CD14-positive monocyte (primary cell): ENCODE measurements at regions not wholly inside any gene's neighbourhood (a gene's known extent, or its start where the extent isn't known, plus 50 kb on each side); places are given as distances from the start of the nearest gene placed in this dataset.
A peak's percentile ranks its signal among the peaks of the same experiment; 100 is the strongest.

Experiments used
- DNase-seq, 3 donors: peaks; one replicate each; pipeline ENCODE4 v3.0.0-alpha.2; 2011 to 2022
- H2AFZ ChIP-seq: 2 replicates; pipeline ENCODE4 v1.6.0; 2012; ENCODE audit warnings: mild to moderate bottlenecking, low read depth, low read length, inconsistent platforms; ENCODE audit not compliant: insufficient read depth, poor library complexity, severe bottlenecking
- H3K27ac ChIP-seq, 2 donors: 1 replicate in 1 of 2; 2 replicates in 1 of 2; pipeline ENCODE4 v1.5.1; 2012 to 2013; ENCODE audit warnings: low read length in 2 of 2, control low read depth in 1 of 2, inconsistent platforms in 1 of 2, low read depth in 1 of 2, mild to moderate bottlenecking in 1 of 2
- H3K27me3 ChIP-seq, 2 donors: one replicate each; pipeline versions ENCODE4 v1.6.0 to v1.6.1; 2011 to 2013; ENCODE audit warnings: low read length in 2 of 2; ENCODE audit not compliant: control insufficient read depth in 2 of 2, insufficient read depth in 2 of 2
- H3K36me3 ChIP-seq, 2 donors: replicated peaks in 1 of 2; 1 replicate in 1 of 2; 2 replicates in 1 of 2; pipeline versions ENCODE4 v1.5.1 to v1.6.1; 2012 to 2013; ENCODE audit warnings: low read length in 2 of 2, control low read depth in 1 of 2, inconsistent platforms in 1 of 2, mild to moderate bottlenecking in 1 of 2; ENCODE audit not compliant: insufficient read depth in 2 of 2, control insufficient read depth in 1 of 2
- H3K4me1 ChIP-seq, 2 donors: 1 replicate in 1 of 2; 2 replicates in 1 of 2; pipeline versions ENCODE4 v1.5.1 to v1.6.1; 2012 to 2013; ENCODE audit warnings: low read length in 2 of 2, control low read depth in 1 of 2, inconsistent platforms in 1 of 2, mild to moderate bottlenecking in 1 of 2, moderate library complexity in 1 of 2; ENCODE audit not compliant: insufficient read depth in 2 of 2, control insufficient read depth in 1 of 2
- H3K4me2 ChIP-seq: replicated peaks from 2 replicates; pipeline ENCODE3; 2012; ENCODE audit warnings: low read length, moderate library complexity, mild to moderate bottlenecking; ENCODE audit not compliant: poor library complexity, severe bottlenecking; ENCODE audit errors: extremely low read depth
- H3K4me3 ChIP-seq, 3 experiments: fragments of 200-600 bp in 1 of 3; sonication (generic) in 1 of 3; replicated peaks in 1 of 3; 1 replicate in 2 of 3; 2 replicates in 1 of 3; pipeline ENCODE4 v1.5.1; 2011 to 2013; ENCODE audit warnings: low read length in 3 of 3, mild to moderate bottlenecking in 3 of 3, control low read depth in 2 of 3, low read depth in 2 of 3, inconsistent platforms in 1 of 3, moderate library complexity in 1 of 3
- H3K79me2 ChIP-seq: 2 replicates; pipeline ENCODE4 v1.6.0; 2012; ENCODE audit warnings: mild to moderate bottlenecking, control low read depth, inconsistent platforms, low read length, moderate library complexity; ENCODE audit not compliant: insufficient read depth
- H3K9ac ChIP-seq: 2 replicates; pipeline ENCODE4 v1.6.0; 2017; ENCODE audit warnings: low read length, mild to moderate bottlenecking; ENCODE audit not compliant: insufficient read depth, poor library complexity, severe bottlenecking
- H3K9me3 ChIP-seq, 2 donors: replicated peaks in 1 of 2; 1 replicate in 1 of 2; 2 replicates in 1 of 2; pipeline versions ENCODE4 v1.5.1 to v1.6.1; 2012 to 2013; ENCODE audit warnings: low read length in 2 of 2, control low read depth in 1 of 2; ENCODE audit not compliant: control insufficient read depth in 1 of 2, insufficient read depth in 1 of 2
- H4K20me1 ChIP-seq: 2 replicates; pipeline ENCODE4 v1.6.0; 2012; ENCODE audit warnings: mild to moderate bottlenecking, low read length, control low read depth, moderate library complexity; ENCODE audit not compliant: insufficient read depth
- H3K27ac Mint-ChIP-seq, 7 donors: one replicate each; pipeline ENCODE4 v1.8.0; 2020; ENCODE audit warnings: mild to moderate bottlenecking in 7 of 7, mixed read lengths in 7 of 7, moderate library complexity in 6 of 7, inconsistent platforms in 2 of 7
- H3K27me3 Mint-ChIP-seq, 3 donors: one replicate each; pipeline ENCODE4 v1.8.0; 2021 to 2022; ENCODE audit warnings: low read depth in 3 of 3, mild to moderate bottlenecking in 3 of 3, mixed read lengths in 3 of 3, moderate library complexity in 3 of 3, inconsistent platforms in 1 of 3
- H3K36me3 Mint-ChIP-seq, 2 donors: one replicate each; pipeline ENCODE4 v1.8.0; 2020; ENCODE audit warnings: mixed read lengths in 2 of 2, inconsistent platforms in 1 of 2, mild to moderate bottlenecking in 1 of 2
- H3K4me1 Mint-ChIP-seq: one replicate; pipeline ENCODE4 v1.8.0; 2020; ENCODE audit warnings: mild to moderate bottlenecking, mixed read lengths
- H3K4me3 Mint-ChIP-seq, 2 donors: one replicate each; pipeline ENCODE4 v1.8.0; 2020; ENCODE audit warnings: mild to moderate bottlenecking in 2 of 2, mixed read lengths in 2 of 2, moderate library complexity in 1 of 2
- H3K9me3 Mint-ChIP-seq, 7 donors: one replicate each; pipeline ENCODE4 v1.8.0; 2020 to 2022; ENCODE audit warnings: mixed read lengths in 7 of 7, mild to moderate bottlenecking in 6 of 7, moderate library complexity in 6 of 7, inconsistent platforms in 2 of 7
- CTCF ChIP-seq: fragments of 200-600 bp; IDR thresholded peaks from one replicate; pipeline ENCODE4 v1.8.0; 2022; ENCODE audit warnings: antibody characterized with exemption, mild to moderate bottlenecking
- WGBS: methylation state at CpG from one replicate; pipeline ENCODE4 v1.1.5; 2013; ENCODE audit warnings: missing lambda C conversion rate; ENCODE audit not compliant: insufficient coverage; 5-methylcytosine and 5-hydroxymethylcytosine counted together
- intact Hi-C, 2 donors: fragments of 100-400 bp; cut with micrococcal nuclease; formaldehyde crosslinking; loops; one replicate each; pipeline versions ENCODE4 v1.15.0 to v1.15.1; 2023

DNA sequence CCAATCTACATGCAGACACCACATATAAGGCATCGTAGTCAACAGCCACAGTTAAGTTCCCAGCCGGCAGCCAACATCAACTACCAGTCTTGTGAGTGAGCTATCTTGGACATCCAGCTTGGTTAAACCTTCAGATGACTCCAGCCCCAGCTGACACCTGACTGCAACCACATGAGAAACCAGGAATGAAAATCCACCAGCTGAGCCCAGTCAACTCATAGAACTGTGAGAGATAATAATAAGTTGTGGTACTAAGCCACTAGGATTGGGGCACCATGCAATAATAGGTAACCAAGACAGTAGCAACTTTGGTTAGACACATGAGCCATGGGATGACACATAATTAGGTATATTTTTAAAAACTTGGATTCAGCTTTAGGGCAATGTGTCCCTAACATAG is 188.1 kb upstream of the BCOR start:
- Histone ChIP-seq H2AFZ (no peak overlapping the region), H3K79me2 (no peaks in the 10 kb centered on the region), H3K27ac (no peak overlapping the region), H3K4me3 (no peak overlapping the region), H3K9ac (no peak overlapping the region), H3K4me1 (peaks cover 9 to 12% of the 10 kb centered on the region in 2 donors), H4K20me1 (no peaks in the 10 kb centered on the region), H3K27me3 (no peaks in the 10 kb centered on the region), H3K4me2 (no peak overlapping the region), H3K36me3 (no peaks in the 10 kb centered on the region), H3K9me3 (peaks cover 0 to 20% of the 10 kb centered on the region in 2 donors)
- DNase-seq, result no peak
- Mint-ChIP-seq H3K9me3 (peaks cover 4 to 37% (median 14%) of the 10 kb centered on the region in 7 donors), H3K4me1 (peaks cover 12% of the 10 kb centered on the region), H3K4me3 (no peak overlapping the region), H3K36me3 (peaks cover 3 to 4% of the 10 kb centered on the region in 2 donors), H3K27ac (no peak overlapping the region), H3K27me3 (peaks cover 0 to 4% (median 3%) of the 10 kb centered on the region in 3 donors)
- no peak for TF ChIP-seq CTCF
- WGBS, result 100% methylated on average over 2 of the region's 2 CpGs
- intact Hi-C loops, result no loop called here

- peak overlapping the region in 1 of 7 donors; percentile 6 for H3K27ac Mint-ChIP-seq
- WGBS, result no CpG with 5 or more reads among the region's 1 CpG
- H3K4me3 ChIP-seq, result no peak overlapping the region
These were observed 187.1 kb upstream of the BCOR start for GRCh38 chrX:40284852-40285251.

More at GRCh38 chrX:40284852-40285251, 187.1 kb upstream of the BCOR start:
- H4K20me1 ChIP-seq, result no peaks in the 10 kb centered on the region
- peaks cover 9 to 12% of the 10 kb centered on the region in 2 donors for H3K4me1 ChIP-seq
- no peak for TF ChIP-seq CTCF
- no peak overlapping the region for H2AFZ ChIP-seq
- no peak overlapping the region for H3K27ac ChIP-seq
- DNase-seq, result no peak
- Mint-ChIP-seq H3K4me1 (peaks cover 12% of the 10 kb centered on the region), H3K36me3 (peaks cover 3 to 4% of the 10 kb centered on the region in 2 donors), H3K9me3 (peaks cover 4 to 28% (median 11%) of the 10 kb centered on the region in 7 donors), H3K4me3 (no peak overlapping the region), H3K27me3 (peaks cover 0 to 5% (median 3%) of the 10 kb centered on the region in 3 donors)
- H3K36me3 ChIP-seq, result no peaks in the 10 kb centered on the region
- intact Hi-C loops, result no loop called here
- no peak overlapping the region for H3K9ac ChIP-seq
- peaks cover 0 to 14% of the 10 kb centered on the region in 2 donors for H3K9me3 ChIP-seq
- no peaks in the 10 kb centered on the region for H3K79me2 ChIP-seq
- H3K4me2 ChIP-seq, result no peak overlapping the region
- H3K27me3 ChIP-seq, result no peaks in the 10 kb centered on the region
